HG03342 (cell line): ENCODE measurements at regions not wholly inside any gene's neighbourhood (a gene's known extent, or its start where the extent isn't known, plus 50 kb on each side); places are given as distances from the start of the nearest gene placed in this dataset.

Experiments
- ATAC-seq: cut with Tn5 transposase; IDR thresholded peaks from one replicate; pipeline ENCODE4 v1.9.1; 2021; ENCODE audit warnings: mild to moderate bottlenecking, moderate library complexity; ENCODE audit not compliant: unreplicated experiment

- no peak for ATAC-seq
Measured at GRCh38 chr11:19377881-19378280, 137.1 kb upstream of the E2F8 start.

DNA sequence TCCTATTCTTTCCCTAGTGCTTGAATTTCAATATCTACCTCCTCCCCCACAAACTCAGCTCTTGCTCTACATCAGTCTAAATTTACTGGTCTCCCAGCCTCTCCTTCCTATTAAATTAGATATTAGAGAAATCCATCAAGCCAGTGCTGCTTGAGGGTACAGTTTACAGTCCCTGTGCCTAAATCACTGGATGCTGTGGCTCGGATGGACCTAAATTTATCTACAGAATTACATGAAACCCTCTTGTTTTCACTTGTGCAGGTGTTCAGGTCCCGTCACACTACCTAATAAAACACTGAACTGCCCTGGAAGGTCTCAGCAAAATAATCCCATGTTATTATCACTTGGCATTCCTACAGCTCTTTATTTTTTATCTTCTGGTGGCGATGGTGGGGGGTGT, 134.7 kb upstream of the E2F8 start:
- ATAC-seq = no peak

GRCh38 chr11:19374151-19374569, 133.4 kb upstream of the E2F8 start:
- no peak for ATAC-seq

GRCh38 chr11:19372381-19372780, 131.6 kb upstream of the E2F8 start:
- no peak for ATAC-seq

GRCh38 chr11:19370100-19370861, 129.5 kb upstream of the E2F8 start:
- ATAC-seq = no peak

DNA sequence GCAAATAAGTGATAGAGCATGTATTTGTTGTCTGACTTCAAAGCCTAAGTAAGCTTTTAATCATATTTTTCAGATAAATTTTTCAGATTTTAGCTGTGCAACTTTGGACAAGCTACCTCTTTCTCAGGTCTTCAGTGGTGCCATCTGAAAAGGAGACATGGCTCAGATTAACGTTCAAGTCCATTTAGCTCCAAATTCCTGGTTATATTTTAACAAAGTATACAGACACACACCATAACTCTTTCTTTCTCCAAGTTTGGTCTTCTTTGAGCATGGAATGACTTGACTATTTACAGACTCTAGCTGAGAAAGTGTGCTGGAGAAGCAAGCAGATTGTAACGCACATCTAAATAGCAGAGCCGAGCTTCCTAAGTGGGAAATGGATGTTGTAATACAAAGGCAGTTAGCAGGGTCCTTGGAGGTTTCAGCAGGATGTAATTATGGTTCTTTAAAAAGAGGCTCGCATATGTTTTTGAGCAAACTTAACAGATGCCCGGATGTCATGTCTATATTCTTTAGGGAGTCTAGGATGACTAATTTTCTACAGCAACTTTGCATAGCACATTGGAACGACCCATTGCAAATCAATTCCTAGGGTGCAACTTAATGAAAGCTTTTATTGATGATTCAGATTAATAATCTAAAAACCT, 128.1 kb upstream of the E2F8 start:
- no peak for ATAC-seq

DNA sequence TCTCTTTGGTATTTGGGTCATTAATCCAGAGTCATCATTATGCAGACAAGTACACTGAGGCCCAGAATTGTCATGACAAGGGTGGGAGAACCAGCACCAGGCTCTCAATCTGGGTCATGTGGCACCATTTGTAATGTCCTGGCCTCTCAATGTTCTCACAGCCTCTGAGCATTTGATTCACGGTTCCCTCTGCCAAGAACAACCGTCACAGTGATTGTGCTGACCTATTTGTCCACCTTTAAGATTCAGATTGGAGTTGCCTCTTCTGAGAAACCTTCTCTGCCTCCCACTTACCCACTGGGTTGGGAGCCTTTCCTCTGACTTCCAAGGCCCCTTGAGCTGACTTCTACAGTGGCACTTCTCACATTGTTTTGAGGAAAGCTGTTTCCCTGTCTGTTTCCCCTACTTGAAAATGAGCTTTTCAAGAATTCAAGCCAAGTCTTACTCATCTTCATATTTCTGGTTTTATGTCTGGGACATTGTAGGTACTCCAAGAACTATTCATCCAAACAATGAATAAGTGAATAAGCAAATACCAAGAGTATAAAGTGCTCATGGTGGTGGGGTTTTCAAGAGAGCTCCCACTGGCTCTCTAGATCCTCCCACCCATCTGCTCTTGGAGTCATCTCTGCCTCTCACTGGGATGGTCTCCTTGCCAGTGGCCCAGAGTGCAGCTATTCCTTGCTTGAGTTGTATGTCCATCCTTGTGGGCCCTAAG, 126.4 kb upstream of the E2F8 start:
- no peak for ATAC-seq

- no peak for ATAC-seq
Measured at GRCh38 chr11:19365743-19366410, 125.1 kb upstream of the E2F8 start.

- ATAC-seq = no peak
Measured at GRCh38 chr11:19359221-19360000, 118.7 kb upstream of the E2F8 start.

- ATAC-seq = no peak
Measured at GRCh38 chr11:19357943-19358342, 117.2 kb upstream of the E2F8 start.

GRCh38 chr11:19355601-19356000, 114.9 kb upstream of the E2F8 start:
- ATAC-seq = no peak

DNA sequence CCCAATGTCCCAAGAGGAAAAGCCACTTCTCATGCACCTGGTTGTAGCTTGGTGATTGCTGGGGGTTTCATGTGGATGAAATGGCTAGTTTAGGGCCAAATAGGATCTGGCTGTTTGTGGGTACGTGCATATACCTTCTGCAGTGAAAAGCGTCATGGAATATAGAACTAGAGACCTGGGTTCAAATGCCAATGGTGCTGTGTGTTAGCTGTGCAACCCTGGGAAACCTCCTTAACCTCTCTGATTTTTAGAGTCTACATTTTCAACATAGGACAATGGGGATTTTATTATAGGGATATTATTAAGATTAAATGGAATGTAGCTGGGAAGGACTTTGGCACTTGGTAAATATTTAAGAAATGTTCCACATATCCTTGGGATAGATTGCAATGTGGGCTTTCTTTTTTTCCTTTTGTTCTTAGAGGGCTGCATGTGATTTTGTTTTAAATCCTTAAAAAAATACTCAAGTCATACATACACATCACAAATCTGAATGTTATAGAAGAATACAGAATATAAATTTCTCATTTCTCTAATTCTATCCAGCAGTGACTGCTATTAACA, 112.6 kb upstream of the E2F8 start:
- ATAC-seq = no peak

DNA sequence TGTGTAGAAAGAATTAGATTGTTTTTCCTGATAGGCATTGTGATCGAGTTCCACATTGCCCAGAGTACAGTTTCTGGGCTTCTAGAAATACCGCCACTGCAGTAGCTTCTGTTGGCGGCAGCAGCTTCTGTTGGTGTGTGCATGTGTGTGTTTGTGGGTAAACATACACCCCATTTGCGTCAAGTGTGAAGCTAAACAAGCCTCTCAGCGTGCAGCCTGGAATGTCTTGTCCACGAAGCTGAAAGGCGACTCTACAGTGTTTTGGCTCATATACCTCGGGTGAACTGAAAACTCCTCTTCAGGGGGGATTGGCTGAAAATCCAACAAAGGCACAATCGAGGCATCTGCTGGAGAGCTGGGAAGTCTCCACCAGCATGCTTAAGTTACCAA, 112.0 kb upstream of the E2F8 start:
- no peak for ATAC-seq

DNA sequence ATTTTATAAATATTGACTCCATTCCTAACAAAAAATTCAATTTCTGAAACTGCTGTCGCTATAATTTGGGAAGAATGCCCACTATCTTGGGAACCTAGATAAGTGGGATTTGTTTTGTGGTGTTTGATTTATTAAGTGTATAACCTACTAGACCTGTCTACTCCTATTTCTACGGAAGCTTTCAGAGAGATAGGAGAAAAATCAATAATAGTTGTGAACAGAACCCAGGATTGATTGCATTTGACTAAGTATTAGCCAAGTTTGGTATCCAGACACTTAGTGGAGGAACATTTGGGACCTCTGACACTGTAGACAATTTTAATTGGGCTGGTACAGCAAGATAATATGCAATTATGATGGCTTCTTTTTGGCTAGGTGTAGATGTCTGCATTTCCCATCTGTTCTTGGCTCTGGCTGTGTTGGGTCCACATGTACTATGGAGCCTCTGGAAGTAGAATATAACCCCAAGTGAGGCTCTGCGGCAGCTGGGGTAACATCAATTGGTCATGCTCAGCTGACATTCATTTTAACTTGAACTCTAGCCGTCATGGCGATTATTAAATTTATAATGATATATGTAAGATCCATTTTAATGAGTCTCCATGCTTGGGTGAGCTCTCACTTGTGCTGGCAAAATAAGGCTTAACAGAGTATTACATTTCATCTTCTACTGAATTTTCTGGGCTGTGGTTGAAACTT, 111.5 kb upstream of the E2F8 start:
- ATAC-seq = no peak

- ATAC-seq = no peak
Measured at GRCh38 chr11:19351426-19351825, 110.7 kb upstream of the E2F8 start.

DNA sequence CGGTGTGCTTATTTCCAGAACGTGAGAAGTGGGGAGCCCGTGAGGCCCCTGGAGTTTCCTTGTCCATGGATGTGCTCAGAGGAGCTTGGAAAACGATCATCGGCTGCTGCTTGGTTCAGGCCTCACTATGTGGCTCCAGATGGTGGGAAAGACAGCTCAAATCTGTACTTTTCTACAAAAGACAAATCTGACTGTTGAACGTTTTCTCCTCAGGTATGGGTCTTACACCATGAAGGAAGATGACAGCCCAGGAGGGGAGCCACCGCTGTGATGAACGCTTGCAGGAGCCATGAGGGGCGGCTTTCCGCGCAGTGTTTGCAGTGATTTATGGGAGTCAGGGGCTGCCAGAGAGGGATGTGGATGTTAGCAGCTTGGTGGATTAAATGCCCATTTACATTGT, 109.4 kb upstream of the E2F8 start:
- no peak for ATAC-seq

GRCh38 chr11:19349340-19350025, 108.7 kb upstream of the E2F8 start:
- no peak for ATAC-seq

DNA sequence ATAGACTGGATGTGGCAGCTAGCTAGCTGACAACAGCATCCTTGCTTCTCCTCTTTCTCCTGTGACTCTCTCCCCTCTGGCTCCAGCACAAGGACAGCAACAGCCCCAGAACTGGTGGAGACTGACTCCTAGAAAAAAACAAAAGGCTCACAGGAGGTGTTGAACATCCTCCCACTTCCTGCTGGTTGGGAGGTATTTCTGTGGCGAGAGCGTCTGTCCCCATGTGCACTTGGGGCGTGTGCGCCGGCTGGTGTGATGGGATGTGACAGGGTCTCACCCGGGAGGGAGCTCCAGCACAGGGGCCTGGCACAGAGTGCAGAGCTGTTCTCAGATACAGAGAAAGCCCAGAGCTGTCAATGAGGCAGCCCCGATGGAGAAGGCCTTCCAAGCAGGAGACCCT, 107.2 kb upstream of the E2F8 start:
- no peak for ATAC-seq
